ENCODE measurements at regions not wholly inside any gene's neighbourhood (a gene's known extent, or its start where the extent isn't known, plus 50 kb on each side); places are given as distances from the start of the nearest gene placed in this dataset.

GRCh38 chr6:7664003-7664402 is 61.9 kb upstream of the BMP6 start:
- no peak for DNase-seq

- no peak for DNase-seq
Observed at GRCh38 chr6:7668936-7669335, 57.0 kb upstream of the BMP6 start.

DNA sequence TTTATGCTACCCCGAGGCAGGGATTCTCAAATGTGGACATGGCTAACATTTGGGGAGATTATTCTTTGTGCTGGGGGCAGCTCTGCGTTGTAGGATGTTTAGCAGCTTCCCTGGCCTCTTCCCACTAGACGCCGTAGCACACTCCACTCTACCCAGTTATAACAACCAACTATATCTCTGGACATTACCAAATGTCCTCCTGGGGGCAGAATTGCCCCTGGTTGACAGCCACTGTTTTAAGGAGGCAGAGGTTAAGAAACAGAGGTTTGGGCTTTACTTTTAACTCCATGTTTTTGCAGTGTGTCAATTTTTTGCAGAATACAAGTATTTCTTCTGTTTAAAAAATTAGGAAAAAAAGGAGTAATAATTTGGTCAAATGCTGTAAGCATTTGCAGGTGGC is 56.2 kb upstream of the BMP6 start:
- DNase-seq: no peak

- DNase-seq: no peak
Observed at GRCh38 chr6:7671076-7671475, 54.8 kb upstream of the BMP6 start.

- no peak for DNase-seq
Observed at GRCh38 chr6:7671581-7671980, 54.3 kb upstream of the BMP6 start.

DNA sequence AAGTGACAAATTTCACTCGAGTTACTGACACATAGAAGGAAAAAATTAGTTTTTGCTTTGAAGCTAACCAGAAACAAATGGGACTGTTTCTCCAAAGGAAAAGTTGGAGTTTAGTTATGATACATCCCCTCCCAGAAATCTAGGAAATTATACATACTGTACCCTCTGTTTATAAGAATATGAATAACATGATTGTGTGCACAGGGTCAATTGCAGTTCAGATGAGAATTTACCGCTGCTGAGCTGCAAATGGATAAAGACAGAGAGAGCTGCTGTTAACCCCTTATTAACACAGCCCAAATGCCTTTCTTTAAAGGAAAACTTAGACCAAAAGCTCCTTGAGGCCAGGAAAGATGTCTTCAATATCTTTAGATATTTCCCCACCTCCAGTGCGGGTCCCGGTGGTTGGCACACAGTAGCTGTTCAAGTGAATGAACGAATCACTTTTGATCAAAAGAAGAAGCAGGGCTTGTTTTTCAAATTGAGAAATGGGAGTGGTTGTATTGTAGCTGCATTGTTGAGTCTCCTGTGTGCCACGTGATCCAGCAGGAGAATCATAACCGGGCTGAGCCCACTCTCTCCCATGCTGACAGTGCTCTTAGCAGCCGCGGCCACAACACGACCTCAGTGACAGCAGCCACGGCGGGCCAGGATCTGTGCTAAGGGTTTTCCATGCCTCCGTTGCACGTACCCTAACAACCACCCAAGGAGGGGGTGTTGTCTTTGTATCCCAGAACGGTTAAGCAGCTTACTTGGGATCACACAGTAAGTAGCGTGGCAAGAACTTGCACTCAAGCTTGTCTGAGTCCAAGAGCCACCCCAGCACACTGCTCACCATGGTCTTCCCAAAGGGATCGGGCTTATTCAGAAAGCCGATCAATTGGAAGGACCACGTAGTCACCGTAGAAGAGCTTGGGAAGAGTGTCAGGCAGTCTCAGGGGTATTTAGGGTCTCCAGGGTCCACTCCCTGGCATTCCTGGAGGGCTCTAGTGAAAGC is 53.5 kb upstream of the BMP6 start:
- no peak for DNase-seq

GRCh38 chr6:7673063-7673536 is 52.8 kb upstream of the BMP6 start:
- DNase-seq: peak; percentile 79

DNA sequence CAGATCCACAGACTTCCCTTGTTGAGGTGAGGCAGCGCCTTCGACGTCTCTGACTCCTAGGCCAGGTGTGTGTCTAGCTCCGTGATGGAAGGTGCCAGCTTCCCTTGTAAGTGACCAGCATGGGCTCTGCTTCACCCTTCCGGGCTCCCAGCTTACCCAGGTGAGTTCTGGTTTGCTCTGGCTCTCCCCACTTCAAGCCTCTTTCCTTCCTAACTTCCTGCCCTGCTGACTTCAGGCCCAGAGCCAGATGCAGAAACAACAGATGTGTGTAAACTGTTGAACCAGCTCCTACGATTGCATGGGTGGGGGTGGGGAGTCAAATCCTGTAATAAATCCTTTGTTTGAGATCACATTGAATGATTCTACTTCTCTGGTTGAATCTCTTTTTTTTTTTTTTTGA is 51.6 kb upstream of the BMP6 start:
- DNase-seq: no peak

DNA sequence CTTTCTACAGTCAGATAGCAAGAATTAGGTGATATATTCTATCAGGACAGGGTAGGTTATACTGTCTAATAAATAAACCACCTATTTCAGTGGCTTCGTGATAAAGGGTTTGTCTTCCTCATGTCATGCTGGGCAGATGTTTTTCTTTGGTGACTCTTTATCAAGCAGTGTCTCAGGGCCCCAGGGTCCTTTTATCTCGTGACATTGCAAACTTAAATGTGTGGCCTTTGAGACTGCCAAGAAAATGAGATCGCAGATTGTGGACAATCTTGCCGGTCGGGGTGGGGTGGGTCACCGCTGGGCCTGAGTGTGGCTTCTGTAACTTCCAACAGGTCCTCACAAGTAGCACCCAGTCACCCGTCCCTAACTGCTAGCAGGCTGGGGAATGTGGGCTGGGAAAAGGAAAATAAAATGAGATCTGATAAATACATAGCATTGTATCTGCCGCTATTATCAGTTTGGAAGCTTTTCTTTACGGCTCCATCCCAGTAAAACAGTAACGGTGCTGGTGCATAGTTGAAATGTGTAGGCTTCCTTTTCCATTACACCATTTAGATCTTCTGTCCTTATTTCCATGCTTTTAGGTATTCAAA is 50.5 kb upstream of the BMP6 start:
- no peak for DNase-seq

Measured in NCI-H146 (cell line).